ENCODE measurements at regions not wholly inside any gene's neighbourhood (a gene's known extent, or its start where the extent isn't known, plus 50 kb on each side); places are given as distances from the start of the nearest gene placed in this dataset.

DNA sequence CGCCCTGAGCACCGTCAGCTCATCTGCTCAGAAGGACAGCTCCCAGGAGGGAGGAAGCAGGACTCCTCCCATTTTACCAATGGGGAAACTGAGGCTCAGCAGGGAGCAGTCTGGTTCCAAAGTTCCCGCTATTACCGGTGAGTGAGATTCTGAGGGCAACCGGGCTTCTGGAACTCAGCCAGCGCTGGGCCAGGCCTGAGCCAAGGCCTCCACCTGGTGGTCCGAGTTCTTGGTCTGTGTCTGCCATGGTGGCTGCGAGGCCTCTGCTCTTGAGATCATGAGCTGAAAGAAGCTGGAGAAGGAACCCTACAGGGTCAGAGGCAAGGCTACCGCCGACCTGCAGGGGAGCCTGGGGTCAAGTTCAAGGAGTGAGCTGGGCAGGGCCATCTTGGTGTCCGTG is 110.8 kb upstream of the GSE1 start:
- TF ChIP-seq POLR2A (IDR thresholded peaks at IDR 0.05) = no peak
- TF ChIP-seq, protein P1, sequence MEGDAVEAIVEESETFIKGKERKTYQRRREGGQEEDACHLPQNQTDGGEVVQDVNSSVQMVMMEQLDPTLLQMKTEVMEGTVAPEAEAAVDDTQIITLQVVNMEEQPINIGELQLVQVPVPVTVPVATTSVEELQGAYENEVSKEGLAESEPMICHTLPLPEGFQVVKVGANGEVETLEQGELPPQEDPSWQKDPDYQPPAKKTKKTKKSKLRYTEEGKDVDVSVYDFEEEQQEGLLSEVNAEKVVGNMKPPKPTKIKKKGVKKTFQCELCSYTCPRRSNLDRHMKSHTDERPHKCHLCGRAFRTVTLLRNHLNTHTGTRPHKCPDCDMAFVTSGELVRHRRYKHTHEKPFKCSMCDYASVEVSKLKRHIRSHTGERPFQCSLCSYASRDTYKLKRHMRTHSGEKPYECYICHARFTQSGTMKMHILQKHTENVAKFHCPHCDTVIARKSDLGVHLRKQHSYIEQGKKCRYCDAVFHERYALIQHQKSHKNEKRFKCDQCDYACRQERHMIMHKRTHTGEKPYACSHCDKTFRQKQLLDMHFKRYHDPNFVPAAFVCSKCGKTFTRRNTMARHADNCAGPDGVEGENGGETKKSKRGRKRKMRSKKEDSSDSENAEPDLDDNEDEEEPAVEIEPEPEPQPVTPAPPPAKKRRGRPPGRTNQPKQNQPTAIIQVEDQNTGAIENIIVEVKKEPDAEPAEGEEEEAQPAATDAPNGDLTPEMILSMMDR (IDR thresholded peaks at IDR 0.05) = no peak
